HCT116 (cell line): ENCODE measurements at regions not wholly inside any gene's neighbourhood (a gene's known extent, or its start where the extent isn't known, plus 50 kb on each side); places are given as distances from the start of the nearest gene placed in this dataset.

Experiments used
- ATAC-seq: fragments of 200-7000 bp; cut with Tn5 transposase; 2 replicates; pipeline ENCODE4 v1.9.1; 2020; ENCODE audit warnings: mild to moderate bottlenecking, moderate library complexity
- BruUV-seq: library from RNA; stranded (reverse); fragments of 400-500 nt; replicated peaks from 2 replicates; lab custom pipeline; 2021; lab: Mats Ljungman, UMichigan
- CTCF ChIA-PET: fragments of 300-600 bp; sonication (Branson Sonifier 250); formaldehyde crosslinking; loops from one replicate; lab custom pipeline; 2021; ENCODE audit warnings: antibody characterized with exemption; lab: Charles Lee
- POLR2A ChIA-PET: fragments of 300-600, 350-600 bp; sonication (Branson Sonifier 250); formaldehyde crosslinking; loops from one replicate; lab custom pipeline; 2021; ENCODE audit warnings: antibody characterized with exemption; lab: Charles Lee
- RAD21 ChIA-PET, 2 experiments: fragments of 300-600 bp; sonication (Branson Sonifier 250); formaldehyde crosslinking; loops; one replicate each; lab custom pipeline; 2023; ENCODE audit warnings: low total read pairs in 2 of 2; ENCODE audit not compliant: uncharacterized antibody in 2 of 2, unreplicated experiment in 2 of 2, low non-redundant PET in 1 of 2; lab: Charles Lee
- DNase-seq: peaks from one replicate; pipeline ENCODE4 v3.0.0-alpha.2; 2010; ENCODE audit warnings: low read depth, low spot score
- H2AFZ ChIP-seq: fragments of 200-600 bp; shearing (Covaris generic), sonication (generic); 2 replicates; pipeline ENCODE4 v1.6.1; 2017; ENCODE audit warnings: low read depth, mixed run types, mixed read lengths, antibody characterized with exemption, low read length; ENCODE audit not compliant: poor library complexity, severe bottlenecking
- H3K27ac ChIP-seq: 2 replicates; pipeline ENCODE4 v1.5.1; 2012; ENCODE audit warnings: low read depth, low read length
- H3K27me3 ChIP-seq: fragments of 200-600 bp; sonication (generic); 2 replicates; pipeline ENCODE4 v1.6.1; 2016; ENCODE audit warnings: mixed run types, low read length, mixed read lengths; ENCODE audit not compliant: insufficient read depth
- H3K36me3 ChIP-seq, 2 experiments: fragments of 200-500 bp in 1 of 2; fragments of 200-600 bp in 1 of 2; sonication (Bioruptor generic) in 1 of 2; sonication (generic) in 1 of 2; 2 replicates each; pipeline versions ENCODE4 v1.5.1 to v1.6.1; 2014 to 2016; ENCODE audit warnings: low read length in 2 of 2, inconsistent platforms in 1 of 2, mixed read lengths in 1 of 2, mixed run types in 1 of 2; ENCODE audit not compliant: insufficient read depth in 2 of 2, control insufficient read depth in 1 of 2
- H3K4me1 ChIP-seq, 2 experiments: fragments of 200-600 bp in 1 of 2; sonication (generic) in 1 of 2; 2 replicates each; pipeline versions ENCODE4 v1.5.1 to v1.6.1; 2012 to 2017; ENCODE audit warnings: low read length in 2 of 2, inconsistent platforms in 1 of 2, mild to moderate bottlenecking in 1 of 2, mixed read lengths in 1 of 2, mixed run types in 1 of 2, moderate library complexity in 1 of 2; ENCODE audit not compliant: insufficient read depth in 2 of 2, control insufficient read depth in 1 of 2
- H3K4me2 ChIP-seq: fragments of 200-600 bp; sonication (generic); 2 replicates; pipeline ENCODE4 v1.6.1; 2017; ENCODE audit warnings: mixed run types, low read length, mixed read lengths
- H3K4me3 ChIP-seq, 2 experiments: fragments of 200-600 bp in 1 of 2; sonication (generic) in 1 of 2; replicated peaks in 1 of 2; 2 replicates each; pipeline ENCODE4 v1.5.1; 2011 to 2016; ENCODE audit warnings: low read length in 2 of 2, control low read depth in 1 of 2, low read depth in 1 of 2, mild to moderate bottlenecking in 1 of 2, mixed read lengths in 1 of 2, mixed run types in 1 of 2
- H3K79me2 ChIP-seq: fragments of 200-600 bp; sonication (generic); 2 replicates; pipeline ENCODE4 v1.6.1; 2017; ENCODE audit warnings: mild to moderate bottlenecking, mixed run types, low read length, moderate library complexity, mixed read lengths; ENCODE audit not compliant: insufficient read depth
- H3K9ac ChIP-seq: fragments of 200-600 bp; sonication (generic); 2 replicates; pipeline ENCODE4 v1.6.1; 2016; ENCODE audit warnings: low read length, mixed read lengths
- H3K9me2 ChIP-seq: fragments of 200-600 bp; sonication (generic), shearing (Covaris generic); 2 replicates; pipeline ENCODE4 v1.6.1; 2017; ENCODE audit warnings: mixed run types, mild to moderate bottlenecking, moderate library complexity; ENCODE audit not compliant: insufficient read depth
- H3K9me3 ChIP-seq, 2 experiments: fragments of 200-500 bp in 1 of 2; fragments of 200-600 bp in 1 of 2; sonication (Bioruptor generic) in 1 of 2; sonication (generic) in 1 of 2; 2 replicates each; pipeline ENCODE4 v1.6.1; 2014 to 2017; ENCODE audit warnings: low read length in 2 of 2, mixed read lengths in 2 of 2, inconsistent platforms in 1 of 2, low read depth in 1 of 2, mild to moderate bottlenecking in 1 of 2, mixed run types in 1 of 2, moderate library complexity in 1 of 2; ENCODE audit not compliant: control insufficient read depth in 1 of 2, insufficient read depth in 1 of 2
- H4K20me1 ChIP-seq: fragments of 200-600 bp; sonication (generic), shearing (Covaris generic); 2 replicates; pipeline ENCODE4 v1.6.1; 2017; ENCODE audit warnings: mixed run types, mild to moderate bottlenecking, moderate library complexity; ENCODE audit not compliant: insufficient read depth
- CBX3 ChIP-seq: IDR thresholded peaks from 2 replicates; pipeline ENCODE4 v1.6.1; 2012; ENCODE audit warnings: low read depth
- CEBPB ChIP-seq: IDR thresholded peaks from 2 replicates; pipeline ENCODE4 v1.6.1; 2012; ENCODE audit warnings: low read depth
- EGR1 ChIP-seq: IDR thresholded peaks from 2 replicates; pipeline ENCODE4 v1.6.1; 2012; ENCODE audit warnings: low read depth
- ELF1 ChIP-seq: IDR thresholded peaks from 2 replicates; pipeline ENCODE4 v1.6.1; 2012; ENCODE audit warnings: low read depth, borderline replicate concordance
- EZH2 ChIP-seq: fragments of 200-600 bp; sonication (generic); IDR thresholded peaks from 2 replicates; pipeline ENCODE4 v1.6.1; 2017; ENCODE audit warnings: antibody characterized with exemption, mixed run types
- FOSL1 ChIP-seq: IDR thresholded peaks from 2 replicates; pipeline ENCODE4 v1.6.1; 2012; ENCODE audit warnings: low read depth
- JUND ChIP-seq: IDR thresholded peaks from 2 replicates; pipeline ENCODE4 v1.6.1; 2012
- MAX ChIP-seq: IDR thresholded peaks from 2 replicates; pipeline ENCODE4 v1.6.1; 2012
- POLR2A ChIP-seq: IDR thresholded peaks from 2 replicates; pipeline ENCODE4 v1.7.0; 2011; ENCODE audit warnings: borderline replicate concordance; ENCODE audit not compliant: insufficient read depth, insufficient read length; ENCODE audit errors: extremely low read depth
- POLR2AphosphoS5 ChIP-seq: IDR thresholded peaks from 2 replicates; pipeline ENCODE4 v1.6.1; 2011; ENCODE audit warnings: mild to moderate bottlenecking, low read depth, low read length, moderate library complexity
- RAD21 ChIP-seq: IDR thresholded peaks from 2 replicates; pipeline ENCODE4 v1.6.1; 2012; ENCODE audit warnings: low read depth, mild to moderate bottlenecking
- SIN3A ChIP-seq: IDR thresholded peaks from 2 replicates; pipeline ENCODE4 v1.6.1; 2012; ENCODE audit warnings: low read depth
- SRF ChIP-seq: IDR thresholded peaks from 2 replicates; pipeline ENCODE4 v1.6.1; 2012; ENCODE audit warnings: low read depth
- TCF7L2 ChIP-seq: IDR thresholded peaks from 2 replicates; pipeline ENCODE4 v1.7.0; 2011; ENCODE audit warnings: borderline replicate concordance, inconsistent platforms; ENCODE audit not compliant: insufficient read depth, insufficient read length; ENCODE audit errors: extremely low read depth
- YY1 ChIP-seq: IDR thresholded peaks from 2 replicates; pipeline ENCODE4 v1.6.1; 2011; ENCODE audit warnings: low read length, low read depth, moderate library complexity, mild to moderate bottlenecking; ENCODE audit not compliant: insufficient replicate concordance; ENCODE audit errors: extremely low read depth
- ZBTB33 ChIP-seq: IDR thresholded peaks from 2 replicates; pipeline ENCODE4 v1.6.1; 2011; ENCODE audit warnings: mild to moderate bottlenecking, low read length, moderate library complexity; ENCODE audit not compliant: insufficient replicate concordance; ENCODE audit errors: extremely low read depth
- ZFX ChIP-seq: fragments of 450-650 bp; IDR thresholded peaks from 2 replicates; pipeline ENCODE4 v1.6.1; 2017
- ZNF274 ChIP-seq: fragments of 200-500 bp; sonication (Bioruptor generic); IDR thresholded peaks from 2 replicates; pipeline ENCODE4 v1.6.1; 2014; ENCODE audit warnings: mild to moderate bottlenecking, low read depth, low read length, inconsistent platforms
- intact Hi-C: fragments of 100-400 bp; cut with micrococcal nuclease; formaldehyde crosslinking; loops from 2 replicates; pipeline ENCODE4 v1.10.0; 2022
- TF ChIP-seq, protein P1 (sequence below): IDR thresholded peaks from 2 replicates; pipeline ENCODE4 v1.6.1; 2012
- TF ChIP-seq, protein P2 (sequence below): IDR thresholded peaks from 2 replicates; pipeline ENCODE4 v1.6.1; 2012; ENCODE audit warnings: low read depth

DNA sequence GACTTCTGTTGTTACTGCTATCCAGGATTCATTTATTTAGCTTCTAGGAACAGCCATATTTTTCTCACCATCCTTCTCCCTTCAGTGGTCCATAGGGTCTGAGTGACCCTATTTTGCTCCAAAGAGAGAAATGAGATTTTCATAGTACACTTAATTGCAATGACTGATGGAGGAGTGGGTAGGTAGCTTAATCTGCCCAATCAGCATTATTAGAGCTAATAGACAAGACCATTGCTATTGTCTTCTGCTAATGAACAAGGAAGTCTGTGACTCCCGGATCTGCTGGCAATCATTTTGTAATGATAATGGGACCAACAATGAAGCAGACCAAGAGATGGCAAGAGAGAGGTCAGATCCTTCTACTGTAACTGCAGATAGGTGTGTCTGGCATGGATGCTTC, 271.4 kb upstream of the SLC7A11 start:
- no peaks in the 10 kb centered on the region for H3K36me3 ChIP-seq
- no peaks in the 10 kb centered on the region for H3K4me1 ChIP-seq
- no peaks in the 10 kb centered on the region for H3K9me3 ChIP-seq
- H3K27ac ChIP-seq = no peak overlapping the region
- BruUV-seq = no TSS peak
- no peak for ATAC-seq
- H4K20me1 ChIP-seq = no peaks in the 10 kb centered on the region
- H3K4me2 ChIP-seq = no peak overlapping the region
- POLR2A ChIA-PET = no interaction called here
- no peaks in the 10 kb centered on the region for H3K79me2 ChIP-seq
- H3K4me3 ChIP-seq = no peak overlapping the region
- H2AFZ ChIP-seq = no peak overlapping the region
- intact Hi-C loops = no loop called here
- CTCF ChIA-PET = no interaction called here
- RAD21 ChIA-PET = no interaction called here
- H3K9me2 ChIP-seq = no peaks in the 10 kb centered on the region
- H3K9ac ChIP-seq = no peak overlapping the region
- no peaks in the 10 kb centered on the region for H3K27me3 ChIP-seq
- TF ChIP-seq FOSL1 = no peak
- no peak for TF ChIP-seq EZH2
- no peak for TF ChIP-seq SIN3A
- TF ChIP-seq ZBTB33 = no peak
- no peak for TF ChIP-seq SRF
- TF ChIP-seq, protein P1, sequence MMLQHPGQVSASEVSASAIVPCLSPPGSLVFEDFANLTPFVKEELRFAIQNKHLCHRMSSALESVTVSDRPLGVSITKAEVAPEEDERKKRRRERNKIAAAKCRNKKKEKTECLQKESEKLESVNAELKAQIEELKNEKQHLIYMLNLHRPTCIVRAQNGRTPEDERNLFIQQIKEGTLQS = no peak
- no peak for TF ChIP-seq ZNF274
- no peak for TF ChIP-seq ELF1
- no peak for TF ChIP-seq YY1
- TF ChIP-seq POLR2A = no peak
- TF ChIP-seq, protein P2, sequence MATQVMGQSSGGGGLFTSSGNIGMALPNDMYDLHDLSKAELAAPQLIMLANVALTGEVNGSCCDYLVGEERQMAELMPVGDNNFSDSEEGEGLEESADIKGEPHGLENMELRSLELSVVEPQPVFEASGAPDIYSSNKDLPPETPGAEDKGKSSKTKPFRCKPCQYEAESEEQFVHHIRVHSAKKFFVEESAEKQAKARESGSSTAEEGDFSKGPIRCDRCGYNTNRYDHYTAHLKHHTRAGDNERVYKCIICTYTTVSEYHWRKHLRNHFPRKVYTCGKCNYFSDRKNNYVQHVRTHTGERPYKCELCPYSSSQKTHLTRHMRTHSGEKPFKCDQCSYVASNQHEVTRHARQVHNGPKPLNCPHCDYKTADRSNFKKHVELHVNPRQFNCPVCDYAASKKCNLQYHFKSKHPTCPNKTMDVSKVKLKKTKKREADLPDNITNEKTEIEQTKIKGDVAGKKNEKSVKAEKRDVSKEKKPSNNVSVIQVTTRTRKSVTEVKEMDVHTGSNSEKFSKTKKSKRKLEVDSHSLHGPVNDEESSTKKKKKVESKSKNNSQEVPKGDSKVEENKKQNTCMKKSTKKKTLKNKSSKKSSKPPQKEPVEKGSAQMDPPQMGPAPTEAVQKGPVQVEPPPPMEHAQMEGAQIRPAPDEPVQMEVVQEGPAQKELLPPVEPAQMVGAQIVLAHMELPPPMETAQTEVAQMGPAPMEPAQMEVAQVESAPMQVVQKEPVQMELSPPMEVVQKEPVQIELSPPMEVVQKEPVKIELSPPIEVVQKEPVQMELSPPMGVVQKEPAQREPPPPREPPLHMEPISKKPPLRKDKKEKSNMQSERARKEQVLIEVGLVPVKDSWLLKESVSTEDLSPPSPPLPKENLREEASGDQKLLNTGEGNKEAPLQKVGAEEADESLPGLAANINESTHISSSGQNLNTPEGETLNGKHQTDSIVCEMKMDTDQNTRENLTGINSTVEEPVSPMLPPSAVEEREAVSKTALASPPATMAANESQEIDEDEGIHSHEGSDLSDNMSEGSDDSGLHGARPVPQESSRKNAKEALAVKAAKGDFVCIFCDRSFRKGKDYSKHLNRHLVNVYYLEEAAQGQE = no peak
- no peak for TF ChIP-seq CBX3
- no peak for TF ChIP-seq JUND
- TF ChIP-seq MAX = no peak
- TF ChIP-seq ZFX = no peak
- TF ChIP-seq RAD21 = no peak
- no peak for TF ChIP-seq POLR2AphosphoS5
- no peak for TF ChIP-seq CEBPB
- TF ChIP-seq EGR1 = no peak
- no peak for TF ChIP-seq TCF7L2
- no peak for DNase-seq
